ENCODE measurements at regions not wholly inside any gene's neighbourhood (a gene's known extent, or its start where the extent isn't known, plus 50 kb on each side); places are given as distances from the start of the nearest gene placed in this dataset.

GRCh38 chr2:200068642-200069041, 113.3 kb downstream of the MAIP1 start:
- TF ChIP-seq POLR2A (IDR thresholded peaks at IDR 0.05) = no peak
- TF ChIP-seq CTCF (IDR thresholded peaks at IDR 0.05) = no peak
